SK-N-SH (cell line): ENCODE measurements at regions not wholly inside any gene's neighbourhood (a gene's known extent, or its start where the extent isn't known, plus 50 kb on each side); places are given as distances from the start of the nearest gene placed in this dataset.

Experiments used
- CTCF ChIA-PET: fragments of 300-600, 350-600 bp; formaldehyde crosslinking; extraction: SDS; loops from one replicate; lab custom pipeline; 2021; lab: Yijun Ruan, JAX
- POLR2A ChIA-PET: fragments of 350-600 bp; sonication (Branson Sonifier 250); formaldehyde crosslinking; extraction: SDS; loops from one replicate; lab custom pipeline; 2020; ENCODE audit warnings: antibody characterized with exemption, inconsistent platforms; lab: Yijun Ruan, JAX
- DNase-seq: peaks from one replicate; pipeline ENCODE4 v3.0.0; 2012
- H2AFZ ChIP-seq: fragments of 200-600 bp; sonication (generic); 2 replicates; pipeline ENCODE4 v1.8.1; 2016; ENCODE audit warnings: antibody characterized with exemption, mild to moderate bottlenecking, low read depth
- H3F3A ChIP-seq: fragments of 200-600 bp; sonication (generic); replicated peaks from 2 replicates; pipeline ENCODE3; 2016; ENCODE audit warnings: antibody characterized with exemption, mild to moderate bottlenecking; ENCODE audit not compliant: insufficient read depth
- H3K27ac ChIP-seq, 2 experiments: fragments of 200-500 bp in 1 of 2; fragments of 200-600 bp in 1 of 2; sonication (Bioruptor generic) in 1 of 2; sonication (generic), shearing (Covaris generic) in 1 of 2; 2 replicates each; pipeline versions ENCODE4 v1.5.1 to v1.6.1; 2014 to 2016; ENCODE audit warnings: low read depth in 2 of 2, inconsistent platforms in 1 of 2, low read length in 1 of 2, mild to moderate bottlenecking in 1 of 2, mixed read lengths in 1 of 2
- H3K27me3 ChIP-seq: fragments of 200-600 bp; sonication (generic), shearing (Covaris generic); 2 replicates; pipeline ENCODE4 v1.6.1; 2016; ENCODE audit warnings: mixed run types; ENCODE audit not compliant: insufficient read depth
- H3K36me3 ChIP-seq, 2 experiments: fragments of 200-500 bp in 1 of 2; fragments of 200-600 bp in 1 of 2; sonication (Bioruptor generic) in 1 of 2; sonication (generic) in 1 of 2; replicated peaks in 1 of 2; 2 replicates each; pipeline versions ENCODE3 to v1.5.1; 2014 to 2016; ENCODE audit warnings: low read length in 1 of 2, mild to moderate bottlenecking in 1 of 2; ENCODE audit not compliant: insufficient read depth in 2 of 2, control insufficient read depth in 1 of 2
- H3K4me1 ChIP-seq, 2 experiments: fragments of 200-500 bp in 1 of 2; fragments of 200-600 bp in 1 of 2; sonication (Bioruptor generic) in 1 of 2; sonication (generic), shearing (Covaris generic) in 1 of 2; 2 replicates each; pipeline versions ENCODE4 v1.5.1 to v1.6.1; 2014 to 2016; ENCODE audit warnings: low read depth in 1 of 2, low read length in 1 of 2, mixed run types in 1 of 2; ENCODE audit not compliant: insufficient read depth in 2 of 2, control insufficient read depth in 1 of 2
- H3K4me2 ChIP-seq: fragments of 200-600 bp; sonication (generic), shearing (Covaris generic); 2 replicates; pipeline ENCODE4 v1.6.1; 2017; ENCODE audit warnings: mixed run types
- H3K4me3 ChIP-seq, 2 experiments: fragments of 200-500 bp in 1 of 2; fragments of 200-600 bp in 1 of 2; sonication (Bioruptor generic) in 1 of 2; sonication (generic), shearing (Covaris generic) in 1 of 2; 2 replicates each; pipeline versions ENCODE4 v1.5.1 to v1.8.1; 2014 to 2016; ENCODE audit warnings: low read depth in 2 of 2, inconsistent platforms in 1 of 2, low read length in 1 of 2, mild to moderate bottlenecking in 1 of 2, mixed read lengths in 1 of 2, moderate library complexity in 1 of 2
- H3K79me2 ChIP-seq: fragments of 200-600 bp; sonication (generic); 2 replicates; pipeline ENCODE4 v1.8.1; 2017; ENCODE audit warnings: mild to moderate bottlenecking; ENCODE audit not compliant: insufficient read depth
- H3K9ac ChIP-seq: fragments of 200-600 bp; sonication (generic); 2 replicates; pipeline ENCODE4 v1.6.1; 2017; ENCODE audit warnings: mixed run types
- H3K9me2 ChIP-seq: fragments of 200-600 bp; sonication (generic); 2 replicates; pipeline ENCODE4 v1.6.1; 2017; ENCODE audit warnings: mixed run types
- H3K9me3 ChIP-seq: fragments of 200-600 bp; sonication (generic); 2 replicates; pipeline ENCODE4 v1.6.1; 2017; ENCODE audit warnings: mixed run types, mild to moderate bottlenecking, moderate library complexity
- H4K20me1 ChIP-seq: fragments of 200-600 bp; sonication (generic); 2 replicates; pipeline ENCODE4 v1.6.1; 2017; ENCODE audit warnings: mild to moderate bottlenecking, mixed run types; ENCODE audit not compliant: insufficient read depth
- FOSL2 ChIP-seq: IDR thresholded peaks from 2 replicates; pipeline ENCODE4 v1.4.0; 2012; ENCODE audit warnings: low read depth, mild to moderate bottlenecking, moderate library complexity, borderline replicate concordance
- IRF3 ChIP-seq: fragments of 150-350 bp; IDR thresholded peaks from 2 replicates; pipeline ENCODE4 v1.6.1; 2016; ENCODE audit warnings: mild to moderate bottlenecking, low read depth, low read length
- JUND ChIP-seq: IDR thresholded peaks from 2 replicates; pipeline ENCODE4 v1.4.0; 2012
- MEF2A ChIP-seq: IDR thresholded peaks from 2 replicates; pipeline ENCODE4 v1.4.0; 2012; ENCODE audit warnings: low read depth, borderline replicate concordance
- NRF1 ChIP-seq: IDR thresholded peaks from 2 replicates; pipeline ENCODE4 v1.6.1; 2012; ENCODE audit warnings: low read depth, mild to moderate bottlenecking, low read length
- RAD21 ChIP-seq: IDR thresholded peaks from 2 replicates; pipeline ENCODE4 v1.6.1; 2012; ENCODE audit warnings: mild to moderate bottlenecking, low read length
- RCOR1 ChIP-seq: fragments of 150-350 bp; IDR thresholded peaks from 2 replicates; pipeline ENCODE4 v1.6.1; 2017; ENCODE audit warnings: antibody characterized with exemption, low read length
- SIN3A ChIP-seq: IDR thresholded peaks from 2 replicates; pipeline ENCODE4 v1.6.1; 2012; ENCODE audit warnings: low read depth, mild to moderate bottlenecking, low read length, moderate library complexity, borderline replicate concordance
- TAF1 ChIP-seq: IDR thresholded peaks from 2 replicates; pipeline ENCODE4 v1.6.1; 2012; ENCODE audit warnings: low read depth, mild to moderate bottlenecking, low read length, moderate library complexity, borderline replicate concordance
- TCF12 ChIP-seq: IDR thresholded peaks from 2 replicates; pipeline ENCODE4 v1.4.0; 2012
- USF1 ChIP-seq: IDR thresholded peaks from 2 replicates; pipeline ENCODE4 v1.4.0; 2012; ENCODE audit warnings: low read depth, borderline replicate concordance
- USF2 ChIP-seq: fragments of 150-350 bp; IDR thresholded peaks from 2 replicates; pipeline ENCODE4 v1.6.1; 2017; ENCODE audit warnings: antibody characterized with exemption, low read length, low read depth, borderline replicate concordance
- YY1 ChIP-seq: IDR thresholded peaks from 2 replicates; pipeline ENCODE4 v1.4.0; 2012; ENCODE audit warnings: low read depth, mild to moderate bottlenecking
- WGBS: methylation state at CpG from one replicate; pipeline ENCODE4 v1.1.6; 2017; ENCODE audit warnings: low lambda C conversion rate; 5-methylcytosine and 5-hydroxymethylcytosine counted together
- TF ChIP-seq, protein P1 (sequence below): fragments of 200-600 bp; sonication (generic); IDR thresholded peaks from 2 replicates; pipeline ENCODE4 v1.6.1; 2017; ENCODE audit warnings: antibody characterized with exemption, mild to moderate bottlenecking, moderate library complexity
- TF ChIP-seq, protein P2 (sequence below): IDR thresholded peaks from 2 replicates; pipeline ENCODE4 v1.6.1; 2012; ENCODE audit warnings: mild to moderate bottlenecking, low read depth, low read length, moderate library complexity

DNA sequence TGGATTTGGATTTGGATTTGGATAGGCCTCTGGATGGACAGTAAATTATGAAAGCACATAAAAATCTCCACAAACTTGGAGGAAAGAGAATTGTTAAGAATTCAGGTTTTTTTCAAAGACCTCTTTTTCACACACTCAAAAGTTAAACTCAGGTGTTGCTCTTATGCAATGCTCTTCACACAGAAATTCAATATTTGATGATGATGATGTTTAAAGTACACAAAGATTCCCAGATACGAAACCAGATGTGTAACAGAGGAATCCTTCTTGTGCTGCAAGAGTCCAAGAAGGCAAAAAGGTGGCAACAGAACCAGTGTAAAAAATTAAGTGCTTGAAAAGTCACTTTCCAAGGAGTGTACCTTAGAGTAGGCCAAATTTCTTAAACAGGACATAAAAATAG is 75.8 kb upstream of the SPATS2L start:
- no peak overlapping the region for H3K27ac ChIP-seq
- no peaks in the 10 kb centered on the region for H3K79me2 ChIP-seq
- no peak overlapping the region for H3K4me2 ChIP-seq
- no peak for DNase-seq
- ChIA-PET POLR2A (no interaction called here), CTCF (no interaction called here)
- no peaks in the 10 kb centered on the region for H3F3A ChIP-seq
- no peak overlapping the region for H3K4me3 ChIP-seq
- H3K9me3 ChIP-seq: no peaks in the 10 kb centered on the region
- WGBS: 14% methylated on average over 1 of the region's 1 CpG
- TF ChIP-seq TAF1 (no peak), TCF12 (no peak), YY1 (no peak), JUND (no peak), RCOR1 (no peak), RAD21 (no peak)
- H3K27me3 ChIP-seq: no peaks in the 10 kb centered on the region
- H3K36me3 ChIP-seq: no peaks in the 10 kb centered on the region
- H2AFZ ChIP-seq: no peak overlapping the region
- H3K9me2 ChIP-seq: no peaks in the 10 kb centered on the region
- no peaks in the 10 kb centered on the region for H4K20me1 ChIP-seq
- no peaks in the 10 kb centered on the region for H3K4me1 ChIP-seq
- no peak overlapping the region for H3K9ac ChIP-seq

- TF ChIP-seq NRF1: no peak
- TF ChIP-seq, protein P1, sequence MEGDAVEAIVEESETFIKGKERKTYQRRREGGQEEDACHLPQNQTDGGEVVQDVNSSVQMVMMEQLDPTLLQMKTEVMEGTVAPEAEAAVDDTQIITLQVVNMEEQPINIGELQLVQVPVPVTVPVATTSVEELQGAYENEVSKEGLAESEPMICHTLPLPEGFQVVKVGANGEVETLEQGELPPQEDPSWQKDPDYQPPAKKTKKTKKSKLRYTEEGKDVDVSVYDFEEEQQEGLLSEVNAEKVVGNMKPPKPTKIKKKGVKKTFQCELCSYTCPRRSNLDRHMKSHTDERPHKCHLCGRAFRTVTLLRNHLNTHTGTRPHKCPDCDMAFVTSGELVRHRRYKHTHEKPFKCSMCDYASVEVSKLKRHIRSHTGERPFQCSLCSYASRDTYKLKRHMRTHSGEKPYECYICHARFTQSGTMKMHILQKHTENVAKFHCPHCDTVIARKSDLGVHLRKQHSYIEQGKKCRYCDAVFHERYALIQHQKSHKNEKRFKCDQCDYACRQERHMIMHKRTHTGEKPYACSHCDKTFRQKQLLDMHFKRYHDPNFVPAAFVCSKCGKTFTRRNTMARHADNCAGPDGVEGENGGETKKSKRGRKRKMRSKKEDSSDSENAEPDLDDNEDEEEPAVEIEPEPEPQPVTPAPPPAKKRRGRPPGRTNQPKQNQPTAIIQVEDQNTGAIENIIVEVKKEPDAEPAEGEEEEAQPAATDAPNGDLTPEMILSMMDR: no peak
- TF ChIP-seq, protein P2, sequence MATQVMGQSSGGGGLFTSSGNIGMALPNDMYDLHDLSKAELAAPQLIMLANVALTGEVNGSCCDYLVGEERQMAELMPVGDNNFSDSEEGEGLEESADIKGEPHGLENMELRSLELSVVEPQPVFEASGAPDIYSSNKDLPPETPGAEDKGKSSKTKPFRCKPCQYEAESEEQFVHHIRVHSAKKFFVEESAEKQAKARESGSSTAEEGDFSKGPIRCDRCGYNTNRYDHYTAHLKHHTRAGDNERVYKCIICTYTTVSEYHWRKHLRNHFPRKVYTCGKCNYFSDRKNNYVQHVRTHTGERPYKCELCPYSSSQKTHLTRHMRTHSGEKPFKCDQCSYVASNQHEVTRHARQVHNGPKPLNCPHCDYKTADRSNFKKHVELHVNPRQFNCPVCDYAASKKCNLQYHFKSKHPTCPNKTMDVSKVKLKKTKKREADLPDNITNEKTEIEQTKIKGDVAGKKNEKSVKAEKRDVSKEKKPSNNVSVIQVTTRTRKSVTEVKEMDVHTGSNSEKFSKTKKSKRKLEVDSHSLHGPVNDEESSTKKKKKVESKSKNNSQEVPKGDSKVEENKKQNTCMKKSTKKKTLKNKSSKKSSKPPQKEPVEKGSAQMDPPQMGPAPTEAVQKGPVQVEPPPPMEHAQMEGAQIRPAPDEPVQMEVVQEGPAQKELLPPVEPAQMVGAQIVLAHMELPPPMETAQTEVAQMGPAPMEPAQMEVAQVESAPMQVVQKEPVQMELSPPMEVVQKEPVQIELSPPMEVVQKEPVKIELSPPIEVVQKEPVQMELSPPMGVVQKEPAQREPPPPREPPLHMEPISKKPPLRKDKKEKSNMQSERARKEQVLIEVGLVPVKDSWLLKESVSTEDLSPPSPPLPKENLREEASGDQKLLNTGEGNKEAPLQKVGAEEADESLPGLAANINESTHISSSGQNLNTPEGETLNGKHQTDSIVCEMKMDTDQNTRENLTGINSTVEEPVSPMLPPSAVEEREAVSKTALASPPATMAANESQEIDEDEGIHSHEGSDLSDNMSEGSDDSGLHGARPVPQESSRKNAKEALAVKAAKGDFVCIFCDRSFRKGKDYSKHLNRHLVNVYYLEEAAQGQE: no peak
- no peak for TF ChIP-seq SIN3A
- TF ChIP-seq IRF3: no peak
- no peak for TF ChIP-seq USF1
- TF ChIP-seq MEF2A: no peak
- TF ChIP-seq USF2: no peak
- no peak for TF ChIP-seq YY1
- no peak for TF ChIP-seq FOSL2
- TF ChIP-seq RCOR1: no peak
- TF ChIP-seq, all 33 proteins: peak for 0
- ChIA-PET CTCF (interaction anchor here (0.5 to 1.9 kb wide), 3 partner anchors 8 to 160 kb away, joined by 3 to 4 read pairs (median 3); no protein-coding TSS in a partner anchor), POLR2A (no interaction called here)
- H3K36me3 ChIP-seq: no peaks in the 10 kb centered on the region
- no peak for DNase-seq
- no peaks in the 10 kb centered on the region for H3K9me3 ChIP-seq
- H3K9ac ChIP-seq: no peak overlapping the region
- H3K4me3 ChIP-seq: no peak overlapping the region
- H3K27me3 ChIP-seq: no peaks in the 10 kb centered on the region
- no peaks in the 10 kb centered on the region for H3K79me2 ChIP-seq
- H3K4me2 ChIP-seq: no peak overlapping the region
- peaks cover 0 to 13% of the 10 kb centered on the region in 2 experiments; a peak in 2 of 4 replicates for H3K4me1 ChIP-seq
- no peaks in the 10 kb centered on the region for H3K9me2 ChIP-seq
- H2AFZ ChIP-seq: no peak overlapping the region
- 75% methylated on average over 1 of the region's 1 CpG for WGBS
- H3F3A ChIP-seq: no peaks in the 10 kb centered on the region
- H4K20me1 ChIP-seq: no peaks in the 10 kb centered on the region
- no peak overlapping the region for H3K27ac ChIP-seq
Measured at GRCh38 chr2:200235533-200235932, 71.0 kb upstream of the SPATS2L start.
